Left colon (tissue), 2 donors: ENCODE measurements at regions not wholly inside any gene's neighbourhood (a gene's known extent, or its start where the extent isn't known, plus 50 kb on each side); places are given as distances from the start of the nearest gene placed in this dataset.

ENCODE experiments used
- ATAC-seq: fragments of 200-7000 bp; cut with Tn5 transposase; one replicate; pipeline ENCODE4 v1.9.1; 2020; ENCODE audit warnings: mild to moderate bottlenecking, moderate library complexity
- DNase-seq, 2 donors: peaks; one replicate each; pipeline ENCODE4 v3.0.0-alpha.2; 2020
- intact Hi-C, 2 donors: fragments of 100-400 bp; cut with DNase I in 1 of 2; cut with micrococcal nuclease in 1 of 2; formaldehyde crosslinking; loops; one replicate each; pipeline versions ENCODE4 v1.11.2 to v1.14.0; 2022; cut with DNase I, micrococcal nuclease
- donor health status: DM: no; HTN: no; CAD: no.
- donor health status: DM: yes; HTN: yes; CAD: no.

- intact Hi-C loops: no loop called here
- no peak for ATAC-seq
- no peak for DNase-seq
These were observed 339.2 kb upstream of the JARID2 start for GRCh38 chr6:14906621-14907020.

DNA sequence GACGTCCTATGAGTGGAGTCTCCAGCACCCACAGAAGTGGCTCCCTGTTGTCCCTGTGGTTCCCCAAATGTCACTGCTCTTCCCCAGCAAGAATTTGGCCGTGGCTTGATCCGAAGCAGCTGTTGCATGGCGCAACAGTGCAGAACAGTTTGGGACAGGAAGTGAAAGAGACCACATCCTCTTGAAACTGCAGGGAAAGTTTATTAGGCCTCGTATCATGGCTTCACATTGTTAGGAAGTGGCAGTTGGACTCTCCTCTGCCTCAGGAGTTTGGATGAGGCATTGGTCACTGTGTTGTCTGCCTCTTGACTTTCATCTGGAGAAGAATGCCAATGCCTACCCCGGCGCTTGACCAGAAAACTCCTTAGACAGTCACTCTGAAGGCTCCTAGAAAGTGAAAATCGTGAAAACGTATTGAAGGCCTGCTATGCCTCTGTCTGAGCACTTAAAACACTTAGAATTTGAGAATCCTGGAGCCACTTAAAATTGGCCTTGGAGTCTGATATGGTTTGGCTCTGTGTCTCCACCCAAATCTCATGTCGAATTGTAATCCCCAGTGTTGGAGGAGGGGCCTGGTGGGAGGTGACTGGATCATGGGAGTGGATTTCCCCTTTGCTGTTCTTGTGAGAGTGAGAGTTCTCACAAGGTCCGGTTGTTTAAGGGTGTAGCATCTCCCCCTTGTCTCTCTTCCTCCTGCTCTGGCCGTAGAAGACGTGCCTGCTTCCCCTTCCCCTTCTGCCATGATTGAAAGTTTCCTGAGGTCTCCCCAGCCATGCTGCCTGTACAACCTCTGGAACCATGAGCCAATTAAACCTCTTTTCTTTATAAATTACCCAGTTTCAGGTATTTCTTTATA is 334.9 kb upstream of the JARID2 start:
- intact Hi-C loops: no loop called here
- ATAC-seq (peak; percentile 14), DNase-seq (peak; percentile 37 to 47)

DNA sequence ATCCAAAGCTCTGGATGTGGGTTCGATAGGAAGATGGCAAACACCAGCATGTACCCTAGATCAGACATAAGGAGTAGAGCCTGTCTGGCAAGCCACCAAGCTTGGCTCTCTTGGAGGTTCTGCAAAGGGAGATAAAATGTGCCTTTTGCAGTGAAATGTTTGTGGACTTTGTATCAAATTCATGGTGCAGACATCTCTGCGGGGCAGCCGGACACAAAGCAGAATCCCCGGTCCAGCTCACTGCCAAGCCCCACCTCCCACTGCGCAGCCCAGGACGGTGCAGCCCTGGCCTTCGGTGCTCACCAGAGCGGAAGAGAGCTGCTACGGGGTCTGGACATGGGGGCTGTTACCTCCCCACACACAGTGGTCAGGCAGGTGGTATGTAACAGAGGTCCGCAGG is 333.6 kb upstream of the JARID2 start:
- intact Hi-C loops: no loop called here
- ATAC-seq (no peak), DNase-seq (no peak)

DNA sequence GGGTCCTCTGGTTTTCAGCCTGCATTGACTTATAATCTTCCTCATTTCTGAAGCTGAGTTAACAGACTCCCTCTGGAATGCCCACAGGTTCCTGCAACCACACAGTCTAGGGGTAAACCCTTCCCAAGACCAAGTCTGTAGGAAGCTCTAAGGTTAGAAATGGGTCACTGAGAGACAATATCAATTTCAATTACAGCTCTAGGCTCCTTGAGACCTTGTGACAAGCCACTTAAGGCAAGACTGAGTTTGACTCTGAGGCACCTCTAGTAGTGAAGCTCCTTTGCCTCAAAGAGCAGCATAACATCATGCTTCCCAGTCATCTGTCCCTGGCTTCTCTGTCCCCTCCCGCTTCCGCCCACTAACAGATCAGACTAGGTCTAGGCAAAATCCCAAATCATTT is 333.2 kb upstream of the JARID2 start:
- intact Hi-C loops: no loop called here

GRCh38 chr6:14913931-14914330 is 331.9 kb upstream of the JARID2 start:
- ATAC-seq (no peak), DNase-seq (no peak)
- intact Hi-C loops: no loop called here

More for the DNA sequence above, 333.2 kb upstream of the JARID2 start:
- DNase-seq (no peak), ATAC-seq (no peak)

DNA sequence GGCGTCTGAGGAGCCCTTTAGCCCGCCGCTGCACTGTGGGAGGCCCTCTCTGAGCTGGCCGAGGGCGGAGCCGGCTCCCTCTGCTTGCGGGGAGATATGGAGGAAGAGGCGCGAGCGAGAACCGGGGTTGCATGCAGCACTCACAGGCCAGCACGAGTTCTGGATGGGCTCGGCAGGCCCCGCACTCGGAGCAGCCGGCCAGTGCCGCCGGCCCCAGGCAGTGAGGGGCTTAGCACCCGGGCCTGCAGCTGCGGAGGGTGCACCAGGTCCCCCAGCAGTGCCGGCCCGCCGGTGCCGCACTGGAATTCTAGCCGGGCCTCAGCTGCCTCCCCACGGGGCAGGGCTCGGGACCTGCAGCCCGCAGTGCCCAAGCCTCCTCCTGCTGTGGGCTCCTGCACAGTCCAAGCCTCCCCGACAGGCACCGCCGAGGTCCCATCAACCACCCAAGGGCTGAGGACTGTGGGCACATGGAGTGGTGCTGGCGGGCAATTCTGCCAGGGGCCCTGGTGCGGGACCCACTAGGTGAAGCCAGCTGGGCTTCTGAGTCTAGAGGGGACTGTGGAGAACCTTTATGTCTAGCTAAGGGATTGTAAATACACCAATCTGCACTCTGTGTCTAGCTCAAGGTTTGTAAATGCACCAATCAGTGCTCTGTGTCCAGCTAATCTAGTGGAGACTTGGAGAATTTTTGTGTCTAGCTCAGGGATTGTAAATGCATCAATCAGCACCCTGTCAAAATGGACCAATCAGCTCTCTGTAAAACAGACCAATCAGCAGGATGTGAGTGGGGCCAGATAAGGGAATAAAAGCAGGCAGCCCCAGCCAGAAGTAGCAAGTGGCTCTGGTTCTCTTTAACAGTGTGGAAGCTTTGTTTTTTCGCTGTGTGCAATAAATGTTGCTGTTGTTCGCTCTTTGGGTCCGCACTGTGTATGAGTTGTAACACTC is 329.7 kb upstream of the JARID2 start:
- no peak for DNase-seq
- intact Hi-C loops: no loop called here
- no peak for ATAC-seq

- intact Hi-C loops: no loop called here
- ATAC-seq: no peak
These were observed 328.6 kb upstream of the JARID2 start for GRCh38 chr6:14917109-14917910.

GRCh38 chr6:14918200-14918907 is 327.5 kb upstream of the JARID2 start:
- no peak for ATAC-seq
- intact Hi-C loops: no loop called here
- DNase-seq: no peak

More at GRCh38 chr6:14917109-14917910, 328.6 kb upstream of the JARID2 start:
- no peak for DNase-seq

- ATAC-seq (no peak), DNase-seq (no peak)
- intact Hi-C loops: no loop called here
These were observed 326.7 kb upstream of the JARID2 start for GRCh38 chr6:14919038-14919670.

- intact Hi-C loops: no loop called here
- no peak for DNase-seq
- ATAC-seq: no peak
These were observed 325.6 kb upstream of the JARID2 start for GRCh38 chr6:14920276-14920675.

DNA sequence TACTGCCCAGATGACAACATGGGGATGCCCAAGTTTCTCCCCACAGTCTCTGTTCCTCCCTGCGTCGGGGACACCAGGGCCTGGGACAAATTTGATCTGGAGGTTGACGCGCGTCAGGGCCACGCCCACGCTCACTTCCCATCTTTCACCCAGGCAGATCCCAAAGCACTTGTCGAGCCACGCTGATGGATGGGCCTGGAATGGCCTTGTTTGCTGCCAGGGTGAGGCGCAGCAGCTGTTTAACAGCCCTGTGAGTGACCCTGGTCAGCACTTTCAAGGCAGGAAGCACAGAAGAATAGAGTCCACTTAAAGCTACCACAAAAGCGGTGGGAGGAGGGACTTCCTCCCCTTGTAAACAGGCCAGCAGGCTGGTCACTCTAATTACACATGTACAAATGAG is 324.7 kb upstream of the JARID2 start:
- ATAC-seq: peak; percentile 32
- peak; percentile 43 to 62 for DNase-seq
- intact Hi-C loops: no loop called here

GRCh38 chr6:14921878-14922671 is 323.8 kb upstream of the JARID2 start:
- no peak for DNase-seq
- intact Hi-C loops: no loop called here
- no peak for ATAC-seq

DNA sequence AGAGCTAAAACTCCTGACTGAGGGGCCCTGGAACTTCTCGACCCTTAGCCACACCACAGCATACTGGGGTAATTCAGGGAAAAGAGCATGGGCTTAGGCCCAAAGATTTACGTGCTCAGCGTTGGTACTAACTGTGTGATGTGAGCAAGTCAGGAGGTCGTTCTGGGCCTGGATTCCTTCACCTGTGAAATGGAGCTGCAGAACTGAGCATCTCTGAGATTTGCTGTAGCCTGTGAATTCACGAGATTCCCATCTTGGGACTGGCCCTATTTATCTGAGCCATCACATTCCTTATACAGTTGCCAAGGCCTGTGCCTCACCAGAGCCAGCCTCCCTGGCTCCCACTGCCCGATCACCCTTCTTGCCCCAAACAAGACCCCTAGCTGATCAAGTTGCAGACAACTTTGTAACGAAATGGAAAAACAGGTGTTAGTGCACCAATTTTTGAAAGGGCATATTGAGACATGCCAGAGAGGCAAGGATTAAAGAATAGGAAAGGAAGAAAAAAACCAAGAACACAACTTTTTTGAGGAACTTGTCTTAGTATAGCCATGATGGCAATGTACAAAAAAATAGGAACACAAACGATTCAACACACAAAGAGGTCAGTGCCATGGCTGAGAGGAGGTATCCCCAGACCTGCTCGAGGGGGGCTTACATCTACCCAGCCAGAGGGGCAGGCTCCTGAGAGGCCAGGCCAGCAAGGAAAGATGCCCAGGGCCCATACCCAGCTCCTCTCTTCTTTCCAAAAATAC is 323.0 kb upstream of the JARID2 start:
- ATAC-seq (no peak), DNase-seq (no peak)
- intact Hi-C loops: no loop called here

DNA sequence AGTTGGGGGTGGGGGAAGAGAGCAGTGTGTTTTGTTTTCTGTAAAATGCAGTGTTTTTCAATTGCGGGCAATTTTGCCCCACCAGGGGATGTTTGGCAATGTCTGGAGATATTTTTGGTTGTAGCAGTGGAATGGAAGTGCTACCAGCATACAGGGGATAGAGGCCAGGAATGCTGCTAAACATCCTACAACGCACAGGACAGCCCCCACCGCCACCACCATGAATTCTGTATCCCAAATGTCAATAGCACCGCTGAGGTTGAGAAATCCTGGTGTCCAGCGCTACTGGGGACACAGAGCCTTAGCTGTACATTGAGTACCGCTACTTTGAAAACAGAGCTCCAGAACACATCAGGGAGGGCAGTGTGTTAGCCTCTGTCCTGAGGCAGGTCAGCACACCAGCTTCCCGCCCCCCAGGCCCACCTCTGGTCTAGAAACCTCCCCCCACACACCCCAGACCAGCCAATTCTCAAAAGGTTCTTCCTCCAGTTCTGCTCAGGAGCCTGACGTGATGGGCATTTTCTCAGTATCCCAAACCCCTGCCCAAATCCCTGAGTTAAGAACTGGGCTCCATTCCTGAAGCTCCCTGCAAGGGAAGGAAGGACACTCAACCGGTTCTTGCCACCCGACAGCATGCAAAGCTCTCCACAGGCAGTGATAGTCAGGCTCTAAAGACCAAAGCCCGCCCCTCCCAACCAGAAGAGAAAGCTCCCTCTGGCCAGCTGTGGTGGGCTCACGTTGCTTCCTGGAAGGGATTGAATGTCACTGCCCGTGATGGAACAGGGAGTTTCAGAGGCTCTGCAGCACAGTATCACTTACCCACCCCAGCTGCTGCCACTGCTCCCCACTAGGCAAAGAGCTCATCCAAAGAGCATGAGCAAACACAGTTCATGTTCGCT is 321.5 kb upstream of the JARID2 start:
- intact Hi-C loops: no loop called here
- no peak for DNase-seq
- no peak for ATAC-seq

GRCh38 chr6:14925025-14925698 is 320.7 kb upstream of the JARID2 start:
- intact Hi-C loops: no loop called here
- ATAC-seq (no peak), DNase-seq (no peak)
